ENCODE measurements at regions not wholly inside any gene's neighbourhood (a gene's known extent, or its start where the extent isn't known, plus 50 kb on each side); places are given as distances from the start of the nearest gene placed in this dataset.

DNA sequence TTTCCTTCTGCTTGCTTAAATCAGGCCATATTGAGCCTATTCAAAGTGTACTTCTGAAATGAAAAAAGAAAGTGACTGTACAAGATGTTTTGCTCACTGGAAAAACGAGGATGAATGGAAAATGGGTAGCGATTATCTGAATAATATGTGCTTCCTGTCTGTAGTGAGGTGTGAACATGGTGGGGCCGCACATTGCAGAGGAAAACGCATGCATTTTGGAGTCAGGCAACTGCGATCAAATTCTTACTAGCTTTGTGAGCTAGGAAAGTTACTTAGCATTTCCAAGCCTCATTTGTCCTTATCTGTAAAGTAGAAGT lies 73.0 kb upstream of the PRSS3 start:
- TF ChIP-seq, protein P1, sequence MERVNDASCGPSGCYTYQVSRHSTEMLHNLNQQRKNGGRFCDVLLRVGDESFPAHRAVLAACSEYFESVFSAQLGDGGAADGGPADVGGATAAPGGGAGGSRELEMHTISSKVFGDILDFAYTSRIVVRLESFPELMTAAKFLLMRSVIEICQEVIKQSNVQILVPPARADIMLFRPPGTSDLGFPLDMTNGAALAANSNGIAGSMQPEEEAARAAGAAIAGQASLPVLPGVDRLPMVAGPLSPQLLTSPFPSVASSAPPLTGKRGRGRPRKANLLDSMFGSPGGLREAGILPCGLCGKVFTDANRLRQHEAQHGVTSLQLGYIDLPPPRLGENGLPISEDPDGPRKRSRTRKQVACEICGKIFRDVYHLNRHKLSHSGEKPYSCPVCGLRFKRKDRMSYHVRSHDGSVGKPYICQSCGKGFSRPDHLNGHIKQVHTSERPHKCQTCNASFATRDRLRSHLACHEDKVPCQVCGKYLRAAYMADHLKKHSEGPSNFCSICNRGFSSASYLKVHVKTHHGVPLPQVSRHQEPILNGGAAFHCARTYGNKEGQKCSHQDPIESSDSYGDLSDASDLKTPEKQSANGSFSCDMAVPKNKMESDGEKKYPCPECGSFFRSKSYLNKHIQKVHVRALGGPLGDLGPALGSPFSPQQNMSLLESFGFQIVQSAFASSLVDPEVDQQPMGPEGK (CRISPR knock-in tag; IDR thresholded peaks at IDR 0.05) = no peak
- TF ChIP-seq MEIS1 (CRISPR knock-in tag; IDR thresholded peaks at IDR 0.05; ENCODE audit: borderline replicate concordance) (no peak), POLR2AphosphoS5 (IDR thresholded peaks at IDR 0.05; ENCODE audit: low read depth, low read length) (no peak), RNF2 (conservative IDR thresholded peaks at IDR 0.05; ENCODE audit: low read depth) (no peak)

Measured in HepG2 (cell line).